ENCODE measurements at regions not wholly inside any gene's neighbourhood (a gene's known extent, or its start where the extent isn't known, plus 50 kb on each side); places are given as distances from the start of the nearest gene placed in this dataset.

DNA sequence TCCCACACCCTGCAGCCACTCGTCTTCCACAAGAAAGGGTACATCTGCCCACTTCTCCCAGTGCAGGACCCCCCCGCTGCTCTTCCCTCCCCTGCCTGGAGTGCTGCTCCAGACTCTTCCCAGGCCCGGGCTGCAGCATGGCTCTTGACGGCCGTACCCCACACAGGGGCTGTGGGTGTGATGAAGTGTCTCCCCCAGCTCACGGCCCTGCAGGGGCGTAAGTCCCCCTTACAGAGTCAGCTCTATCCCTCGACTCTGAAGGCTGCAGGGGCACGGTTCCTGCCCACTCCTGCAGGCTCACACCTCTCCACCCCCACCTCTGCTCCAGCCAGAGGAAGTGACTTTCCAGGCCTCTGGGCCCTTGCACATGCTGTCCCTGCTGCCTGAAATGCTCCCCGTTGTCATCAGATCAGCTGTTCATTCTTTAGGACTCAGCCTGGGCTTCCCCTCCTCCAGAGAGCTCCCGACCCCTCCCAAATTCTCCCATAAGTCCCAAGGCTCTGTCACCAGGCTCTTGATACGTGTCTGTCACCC is 180.6 kb upstream of the IER5L start:
- TF ChIP-seq, protein P1, sequence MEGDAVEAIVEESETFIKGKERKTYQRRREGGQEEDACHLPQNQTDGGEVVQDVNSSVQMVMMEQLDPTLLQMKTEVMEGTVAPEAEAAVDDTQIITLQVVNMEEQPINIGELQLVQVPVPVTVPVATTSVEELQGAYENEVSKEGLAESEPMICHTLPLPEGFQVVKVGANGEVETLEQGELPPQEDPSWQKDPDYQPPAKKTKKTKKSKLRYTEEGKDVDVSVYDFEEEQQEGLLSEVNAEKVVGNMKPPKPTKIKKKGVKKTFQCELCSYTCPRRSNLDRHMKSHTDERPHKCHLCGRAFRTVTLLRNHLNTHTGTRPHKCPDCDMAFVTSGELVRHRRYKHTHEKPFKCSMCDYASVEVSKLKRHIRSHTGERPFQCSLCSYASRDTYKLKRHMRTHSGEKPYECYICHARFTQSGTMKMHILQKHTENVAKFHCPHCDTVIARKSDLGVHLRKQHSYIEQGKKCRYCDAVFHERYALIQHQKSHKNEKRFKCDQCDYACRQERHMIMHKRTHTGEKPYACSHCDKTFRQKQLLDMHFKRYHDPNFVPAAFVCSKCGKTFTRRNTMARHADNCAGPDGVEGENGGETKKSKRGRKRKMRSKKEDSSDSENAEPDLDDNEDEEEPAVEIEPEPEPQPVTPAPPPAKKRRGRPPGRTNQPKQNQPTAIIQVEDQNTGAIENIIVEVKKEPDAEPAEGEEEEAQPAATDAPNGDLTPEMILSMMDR (IDR thresholded peaks at IDR 0.05; ENCODE audit: low read depth, low read length, poor library complexity, severe bottlenecking): no peak
- no peak for TF ChIP-seq EZH2phosphoT487 (IDR thresholded peaks at IDR 0.05; ENCODE audit: borderline replicate concordance, low read length)

Data from DOHH2 (cell line).